ENCODE measurements at regions not wholly inside any gene's neighbourhood (a gene's known extent, or its start where the extent isn't known, plus 50 kb on each side); places are given as distances from the start of the nearest gene placed in this dataset.

- no peak overlapping the region for H4K91ac ChIP-seq (replicated peaks; ENCODE audit: insufficient read length, low read length)
- CTCF ChIA-PET (ENCODE audit: partially characterized antibody) = interaction anchor here (0.7 to 10.3 kb wide), 58 partner anchors 9 to 195 kb away, joined by 3 to 113 read pairs (median 6); no protein-coding TSS in a partner anchor
- no peak overlapping the region for H3K9ac ChIP-seq (replicated peaks in 1 of 4; ENCODE audit: extremely low read depth in 1 of 4, low read depth in 3 of 4, low read length in 3 of 4)
- H2AK5ac ChIP-seq (ENCODE audit: low read depth, low read length) = no peak overlapping the region
- no peak overlapping the region for H2BK12ac ChIP-seq (ENCODE audit: low read depth, low read length)
- H3K27ac ChIP-seq (ENCODE audit: low read depth, low read length) = no peak overlapping the region
- H3K23me2 ChIP-seq (ENCODE audit: low read depth, low read length) = no peaks in the 10 kb centered on the region
- 46% methylated on average over 4 of the region's 4 CpGs; no CpG with 5 or more reads in 1 of the 2 experiments for WGBS, 2 experiments (ENCODE audit: extremely low coverage in 1 of 2, insufficient coverage in 1 of 2, insufficient read length in 1 of 2, insufficient replicate concordance in 2 of 2, low coverage in 1 of 2, low lambda C conversion rate in 2 of 2, missing lambda C conversion rate in 1 of 2)
- 0 out of 2 replicates have a peak overlapping the region, but pooled peaks have one; percentile 56 for H2BK20ac ChIP-seq (ENCODE audit: low read length)
- H3K4ac ChIP-seq (replicated peaks; ENCODE audit: insufficient read length, low read depth, low read length) = no peak overlapping the region
- H2AFZ ChIP-seq (ENCODE audit: low read length) = peak overlapping the region; percentile 86; the same call in 1 of the 2 replicates
- POLR2A ChIA-PET (ENCODE audit: partially characterized antibody) = interaction anchor here (0.9 to 2.5 kb wide), 5 partner anchors 17 to 114 kb away, joined by 3 to 13 read pairs (median 4); partner anchors contain the start of gene RPL38
- no peak overlapping the region for H2BK120ac ChIP-seq (replicated peaks; ENCODE audit: low read depth, low read length)
- no peaks in the 10 kb centered on the region for H3K36me3 ChIP-seq (ENCODE audit: control insufficient read depth in 2 of 4, insufficient read depth in 4 of 4, low read length in 3 of 4)
- DNase-seq (ENCODE audit: low read depth in 1 of 2, low spot score in 2 of 2) (peak; percentile 61 to 93), FAIRE-seq (peak; percentile 96)
- H3K4me2 ChIP-seq (ENCODE audit: insufficient read depth in 1 of 2, low read depth in 2 of 2, low read length in 2 of 2) = no peak overlapping the region
- H3K79me1 ChIP-seq (ENCODE audit: low read depth, low read length) = no peaks in the 10 kb centered on the region
- no peak overlapping the region for H2BK5ac ChIP-seq (ENCODE audit: low read depth, low read length)
- no peak overlapping the region for H3K18ac ChIP-seq (ENCODE audit: extremely low read depth, low read length)
- H3K4me1 ChIP-seq (replicated peaks in 1 of 4; ENCODE audit: control insufficient read depth in 3 of 4, insufficient read depth in 4 of 4, low read length in 3 of 4) = no peaks in the 10 kb centered on the region
- H4K20me1 ChIP-seq (replicated peaks in 1 of 2; ENCODE audit: control insufficient read depth in 1 of 2, insufficient read depth in 2 of 2, low read length in 2 of 2) = no peaks in the 10 kb centered on the region
- H2BK15ac ChIP-seq (ENCODE audit: low read length) = no peak overlapping the region
- H3K23ac ChIP-seq (ENCODE audit: insufficient read length) = no peak overlapping the region
- no peak overlapping the region for H3K14ac ChIP-seq (ENCODE audit: insufficient read length)
- H3K56ac ChIP-seq (replicated peaks; ENCODE audit: insufficient read length, low read depth, low read length) = no peak overlapping the region
- H3K9me3 ChIP-seq (ENCODE audit: insufficient read depth in 2 of 2, low read depth in 1 of 2, low read length in 1 of 2) = peaks cover 0 to 11% of the 10 kb centered on the region in 2 experiments; a peak in 3 of 4 replicates
- H3K4me3 ChIP-seq (ENCODE audit: extremely low read depth in 1 of 4, insufficient read depth in 2 of 4, low read depth in 3 of 4, low read length in 4 of 4) = no peak overlapping the region
- H4K5ac ChIP-seq (ENCODE audit: insufficient read length, low read depth, low read length) = no peak overlapping the region
- H4K8ac ChIP-seq (ENCODE audit: extremely low read depth, insufficient read depth, low read length) = no peak overlapping the region
- no peaks in the 10 kb centered on the region for H3K27me3 ChIP-seq (replicated peaks in 1 of 4; ENCODE audit: control insufficient read depth in 3 of 4, extremely low read depth in 1 of 4, insufficient read depth in 3 of 4, low read length in 3 of 4)
- no peaks in the 10 kb centered on the region for H3K79me2 ChIP-seq (ENCODE audit: control insufficient read depth in 1 of 2, insufficient read depth in 2 of 2, low read length in 2 of 2)
- TF ChIP-seq CHD2 (IDR thresholded peaks at IDR 0.05; ENCODE audit: low read length) (no peak), ATF2 (IDR thresholded peaks at IDR 0.05; ENCODE audit: low read length) (no peak), SRF (IDR thresholded peaks at IDR 0.05; ENCODE audit: low read depth, low read length) (no peak), CTBP2 (IDR thresholded peaks at IDR 0.05; ENCODE audit: borderline replicate concordance, insufficient read depth, insufficient read length, low read length) (no peak), BACH1 (IDR thresholded peaks at IDR 0.05; ENCODE audit: low read length) (peak; percentile 98), HDAC2 (IDR thresholded peaks at IDR 0.05; ENCODE audit: borderline replicate concordance in 1 of 2, low read depth in 2 of 2, low read length in 2 of 2) (no peak), ASH2L (IDR thresholded peaks at IDR 0.05; ENCODE audit: low read length) (no peak), RNF2 (IDR thresholded peaks at IDR 0.05; ENCODE audit: borderline replicate concordance, low read depth, low read length, missing control alignments, poor library complexity, severe bottlenecking) (no peak), MAFK (IDR thresholded peaks at IDR 0.05; ENCODE audit: low read depth, low read length) (peak; percentile 84), RAD21 (IDR thresholded peaks at IDR 0.05 in 1 of 2, conservative IDR thresholded peaks at IDR 0.05 in 1 of 2; ENCODE audit: low read depth in 2 of 2, low read length in 2 of 2) (peak; percentile 87 to 93)
Observed at GRCh38 chr17:74089869-74090464, 113.5 kb upstream of the RPL38 start.
